HG03060 (cell line): ENCODE measurements at regions not wholly inside any gene's neighbourhood (a gene's known extent, or its start where the extent isn't known, plus 50 kb on each side); places are given as distances from the start of the nearest gene placed in this dataset.
"Not testable (repeated sequence)": the region's sequence is repeated elsewhere in the genome, so short reads cannot be mapped to it uniquely, and the experiment has no call there.

Experiments used
- ATAC-seq: cut with Tn5 transposase; IDR thresholded peaks from one replicate; pipeline ENCODE4 v1.9.1; 2021; ENCODE audit warnings: low read depth, moderate number of reproducible peaks; ENCODE audit not compliant: unreplicated experiment

- ATAC-seq, result no peak
Observed at GRCh38 chr7:10475940-10476641, 497.6 kb upstream of the PHF14 start.

GRCh38 chr7:10476642-10477041 is 497.0 kb upstream of the PHF14 start:
- no peak for ATAC-seq

GRCh38 chr7:10483671-10484070 is 490.0 kb upstream of the PHF14 start:
- ATAC-seq, result no peak

GRCh38 chr7:10484767-10485166 is 488.9 kb upstream of the PHF14 start:
- no peak for ATAC-seq

GRCh38 chr7:10501206-10501884 is 472.3 kb upstream of the PHF14 start:
- not testable (repeated sequence) for ATAC-seq

GRCh38 chr7:10507032-10507431 is 466.6 kb upstream of the PHF14 start:
- no peak for ATAC-seq

- ATAC-seq, result no peak
Observed at GRCh38 chr7:10521306-10521705, 452.4 kb upstream of the PHF14 start.

- ATAC-seq, result not testable (repeated sequence)
Observed at GRCh38 chr7:10533429-10533828, 440.2 kb upstream of the PHF14 start.

GRCh38 chr7:10536561-10536960 is 437.1 kb upstream of the PHF14 start:
- ATAC-seq, result no peak

GRCh38 chr7:10537764-10538163 is 435.9 kb upstream of the PHF14 start:
- ATAC-seq, result no peak

GRCh38 chr7:10557375-10557774 is 416.3 kb upstream of the PHF14 start:
- no peak for ATAC-seq

- ATAC-seq, result no peak
Observed at GRCh38 chr7:10560497-10560896, 413.2 kb upstream of the PHF14 start.

GRCh38 chr7:10568891-10569290 is 404.8 kb upstream of the PHF14 start:
- no peak for ATAC-seq

GRCh38 chr7:10571759-10572158 is 401.9 kb upstream of the PHF14 start:
- ATAC-seq, result no peak

- no peak for ATAC-seq
Observed at GRCh38 chr7:10577866-10578374, 395.8 kb upstream of the PHF14 start.

- no peak for ATAC-seq
Observed at GRCh38 chr7:10579561-10579960, 394.1 kb upstream of the PHF14 start.

GRCh38 chr7:10584886-10585285 is 388.8 kb upstream of the PHF14 start:
- ATAC-seq, result no peak

- ATAC-seq, result no peak
Observed at GRCh38 chr7:10588084-10588483, 385.6 kb upstream of the PHF14 start.

- no peak for ATAC-seq
Observed at GRCh38 chr7:10592604-10593003, 381.1 kb upstream of the PHF14 start.

GRCh38 chr7:10593080-10593479 is 380.6 kb upstream of the PHF14 start:
- ATAC-seq, result no peak

GRCh38 chr7:10596827-10597226 is 376.8 kb upstream of the PHF14 start:
- no peak for ATAC-seq

GRCh38 chr7:10604128-10604527 is 369.5 kb upstream of the PHF14 start:
- ATAC-seq, result no peak
